ENCODE measurements at regions not wholly inside any gene's neighbourhood (a gene's known extent, or its start where the extent isn't known, plus 50 kb on each side); places are given as distances from the start of the nearest gene placed in this dataset.

- H3K4me3 ChIP-seq (ENCODE audit: low read length), result no peak overlapping the region
- H3K27me3 Mint-ChIP-seq, result no peaks in the 10 kb centered on the region
- no peaks in the 10 kb centered on the region for H3K27me3 ChIP-seq (ENCODE audit: control insufficient read depth in 2 of 2, insufficient read depth in 2 of 2, low read length in 2 of 2)
- POLR2A ChIA-PET, result no interaction called here
- H3K9me3 ChIP-seq (ENCODE audit: control insufficient read depth in 2 of 3, low read length in 3 of 3), result no peaks in the 10 kb centered on the region
- H3K36me3 Mint-ChIP-seq, result no peaks in the 10 kb centered on the region
- CTCF ChIA-PET, result no interaction called here
- intact Hi-C loops (cut with micrococcal nuclease), result no loop called here
- H3K4me3 Mint-ChIP-seq, result no peak overlapping the region
- peaks cover 0 to 31% (median 4%) of the 10 kb centered on the region in 11 donors for H3K9me3 Mint-ChIP-seq
- H3K4me1 Mint-ChIP-seq, result no peaks in the 10 kb centered on the region
- H3K27ac Mint-ChIP-seq, result no peak overlapping the region
- H3K36me3 ChIP-seq (ENCODE audit: control insufficient read depth in 2 of 3, insufficient read depth in 3 of 3, low read length in 3 of 3), result no peaks in the 10 kb centered on the region
- DNase-seq (no peak), ATAC-seq (no peak)
- no peak overlapping the region for H3K27ac ChIP-seq (ENCODE audit: low read depth, low read length)
- H3K4me1 ChIP-seq (ENCODE audit: control insufficient read depth in 2 of 2, insufficient read depth in 2 of 2, low read length in 2 of 2), result no peaks in the 10 kb centered on the region
These were observed 1480.5 kb upstream of the IGFBP7 start for GRCh38 chr4:58590722-58591121.

- H3K4me1 Mint-ChIP-seq, result no peaks in the 10 kb centered on the region
- H3K27me3 ChIP-seq (ENCODE audit: control insufficient read depth in 2 of 2, insufficient read depth in 2 of 2, low read length in 2 of 2), result no peaks in the 10 kb centered on the region
- no peak overlapping the region for H3K27ac Mint-ChIP-seq
- H3K27ac ChIP-seq (ENCODE audit: low read depth, low read length), result no peak overlapping the region
- no peak overlapping the region for H3K4me3 ChIP-seq (ENCODE audit: low read length)
- H3K9me3 ChIP-seq (ENCODE audit: control insufficient read depth in 2 of 3, low read length in 3 of 3), result peaks cover 0 to 5% (median 0%) of the 10 kb centered on the region in 3 experiments
- ATAC-seq, result no peak
- ChIA-PET CTCF (no interaction called here), POLR2A (no interaction called here)
- H3K36me3 ChIP-seq (ENCODE audit: control insufficient read depth in 2 of 3, insufficient read depth in 3 of 3, low read length in 3 of 3), result no peaks in the 10 kb centered on the region
- H3K27me3 Mint-ChIP-seq, result no peaks in the 10 kb centered on the region
- H3K36me3 Mint-ChIP-seq, result no peaks in the 10 kb centered on the region
- H3K4me3 Mint-ChIP-seq, result no peak overlapping the region
- DNase-seq, result no peak
- peaks cover 4 to 32% (median 12%) of the 10 kb centered on the region in 11 donors for H3K9me3 Mint-ChIP-seq
- H3K4me1 ChIP-seq (ENCODE audit: control insufficient read depth in 2 of 2, insufficient read depth in 2 of 2, low read length in 2 of 2), result no peaks in the 10 kb centered on the region
- intact Hi-C loops (cut with micrococcal nuclease), result no loop called here
These were observed 1477.7 kb upstream of the IGFBP7 start for GRCh38 chr4:58587856-58588255.

GRCh38 chr4:58566260-58566659 is 1456.1 kb upstream of the IGFBP7 start:
- CTCF ChIA-PET, result no interaction called here
- Mint-ChIP-seq H3K36me3 (no peaks in the 10 kb centered on the region), H3K27ac (no peak overlapping the region), H3K27me3 (no peaks in the 10 kb centered on the region), H3K9me3 (peaks cover 0 to 14% (median 6%) of the 10 kb centered on the region in 11 donors), H3K4me1 (no peaks in the 10 kb centered on the region), H3K4me3 (no peak overlapping the region)
- H3K4me1 ChIP-seq (ENCODE audit: control insufficient read depth in 2 of 2, insufficient read depth in 2 of 2, low read length in 2 of 2), result no peaks in the 10 kb centered on the region
- DNase-seq (no peak), ATAC-seq (no peak)
- H3K27ac ChIP-seq (ENCODE audit: low read depth, low read length), result no peak overlapping the region
- H3K36me3 ChIP-seq (ENCODE audit: control insufficient read depth in 2 of 3, insufficient read depth in 3 of 3, low read length in 3 of 3), result no peaks in the 10 kb centered on the region
- no peaks in the 10 kb centered on the region for H3K27me3 ChIP-seq (ENCODE audit: control insufficient read depth in 2 of 2, insufficient read depth in 2 of 2, low read length in 2 of 2)
- H3K9me3 ChIP-seq (ENCODE audit: control insufficient read depth in 2 of 3, low read length in 3 of 3), result peaks cover 0 to 3% (median 0%) of the 10 kb centered on the region in 3 experiments
- H3K4me3 ChIP-seq (ENCODE audit: low read length), result no peak overlapping the region
- intact Hi-C loops (cut with micrococcal nuclease), result no loop called here
- POLR2A ChIA-PET, result no interaction called here

- Histone ChIP-seq H3K27me3 (ENCODE audit: control insufficient read depth in 2 of 2, insufficient read depth in 2 of 2, low read length in 2 of 2) (no peaks in the 10 kb centered on the region), H3K4me3 (ENCODE audit: low read length) (no peak overlapping the region), H3K9me3 (ENCODE audit: control insufficient read depth in 2 of 3, low read length in 3 of 3) (peaks cover 0 to 3% (median 0%) of the 10 kb centered on the region in 3 experiments), H3K36me3 (ENCODE audit: control insufficient read depth in 2 of 3, insufficient read depth in 3 of 3, low read length in 3 of 3) (no peaks in the 10 kb centered on the region), H3K4me1 (ENCODE audit: control insufficient read depth in 2 of 2, insufficient read depth in 2 of 2, low read length in 2 of 2) (no peaks in the 10 kb centered on the region), H3K27ac (ENCODE audit: low read depth, low read length) (no peak overlapping the region)
- intact Hi-C loops (cut with micrococcal nuclease), result no loop called here
- H3K9me3 Mint-ChIP-seq, result peaks cover 2 to 18% (median 5%) of the 10 kb centered on the region in 11 donors
- H3K36me3 Mint-ChIP-seq, result no peaks in the 10 kb centered on the region
- ChIA-PET POLR2A (no interaction called here), CTCF (no interaction called here)
- no peaks in the 10 kb centered on the region for H3K4me1 Mint-ChIP-seq
- H3K4me3 Mint-ChIP-seq, result no peak overlapping the region
- ATAC-seq (no peak), DNase-seq (no peak)
- no peak overlapping the region for H3K27ac Mint-ChIP-seq
- no peaks in the 10 kb centered on the region for H3K27me3 Mint-ChIP-seq
These were observed 1454.7 kb upstream of the IGFBP7 start for GRCh38 chr4:58564695-58565475.

GRCh38 chr4:58561170-58561569 is 1451.0 kb upstream of the IGFBP7 start:
- no peak overlapping the region for H3K27ac ChIP-seq (ENCODE audit: low read depth, low read length)
- DNase-seq, result no peak
- ChIA-PET POLR2A (no interaction called here), CTCF (no interaction called here)
- H3K9me3 ChIP-seq (ENCODE audit: control insufficient read depth in 2 of 3, low read length in 3 of 3), result peaks cover 0 to 3% (median 0%) of the 10 kb centered on the region in 3 experiments
- H3K4me3 ChIP-seq (ENCODE audit: low read length), result no peak overlapping the region
- no peaks in the 10 kb centered on the region for H3K36me3 Mint-ChIP-seq
- no peak overlapping the region for H3K4me3 Mint-ChIP-seq
- no peaks in the 10 kb centered on the region for H3K36me3 ChIP-seq (ENCODE audit: control insufficient read depth in 2 of 3, insufficient read depth in 3 of 3, low read length in 3 of 3)
- H3K27me3 ChIP-seq (ENCODE audit: control insufficient read depth in 2 of 2, insufficient read depth in 2 of 2, low read length in 2 of 2), result no peaks in the 10 kb centered on the region
- H3K27me3 Mint-ChIP-seq, result no peaks in the 10 kb centered on the region
- peaks cover 0 to 1% (median 0%) of the 10 kb centered on the region in 7 donors for H3K4me1 Mint-ChIP-seq
- H3K9me3 Mint-ChIP-seq, result peaks cover 0 to 26% (median 4%) of the 10 kb centered on the region in 11 donors
- H3K4me1 ChIP-seq (ENCODE audit: control insufficient read depth in 2 of 2, insufficient read depth in 2 of 2, low read length in 2 of 2), result no peaks in the 10 kb centered on the region
- intact Hi-C loops (cut with micrococcal nuclease), result no loop called here
- no peak overlapping the region for H3K27ac Mint-ChIP-seq
- ATAC-seq, result no peak

- Mint-ChIP-seq H3K27ac (no peak overlapping the region), H3K9me3 (peaks cover 0 to 26% (median 4%) of the 10 kb centered on the region in 11 donors), H3K27me3 (no peaks in the 10 kb centered on the region), H3K36me3 (no peaks in the 10 kb centered on the region), H3K4me3 (no peak overlapping the region), H3K4me1 (peaks cover 0 to 1% (median 0%) of the 10 kb centered on the region in 7 donors)
- ChIA-PET CTCF (no interaction called here), POLR2A (no interaction called here)
- DNase-seq (no peak), ATAC-seq (no peak)
- Histone ChIP-seq H3K9me3 (ENCODE audit: control insufficient read depth in 2 of 3, low read length in 3 of 3) (no peaks in the 10 kb centered on the region), H3K36me3 (ENCODE audit: control insufficient read depth in 2 of 3, insufficient read depth in 3 of 3, low read length in 3 of 3) (no peaks in the 10 kb centered on the region), H3K27ac (ENCODE audit: low read depth, low read length) (no peak overlapping the region), H3K4me3 (ENCODE audit: low read length) (no peak overlapping the region), H3K4me1 (ENCODE audit: control insufficient read depth in 2 of 2, insufficient read depth in 2 of 2, low read length in 2 of 2) (no peaks in the 10 kb centered on the region), H3K27me3 (ENCODE audit: control insufficient read depth in 2 of 2, insufficient read depth in 2 of 2, low read length in 2 of 2) (no peaks in the 10 kb centered on the region)
- intact Hi-C loops (cut with micrococcal nuclease), result no loop called here
These were observed 1450.6 kb upstream of the IGFBP7 start for GRCh38 chr4:58560736-58561135.

- no peaks in the 10 kb centered on the region for H3K27me3 ChIP-seq (ENCODE audit: control insufficient read depth in 2 of 2, insufficient read depth in 2 of 2, low read length in 2 of 2)
- intact Hi-C loops (cut with micrococcal nuclease), result loop anchor here in 1 of 2 donors (1.0 kb wide), 1 partner anchor 31 kb away; no protein-coding TSS in a partner anchor
- ChIA-PET CTCF (no interaction called here), POLR2A (no interaction called here)
- H3K9me3 Mint-ChIP-seq, result peaks cover 0 to 14% (median 4%) of the 10 kb centered on the region in 11 donors
- H3K27ac Mint-ChIP-seq, result no peak overlapping the region
- H3K36me3 Mint-ChIP-seq, result no peaks in the 10 kb centered on the region
- no peak for ATAC-seq
- H3K4me1 ChIP-seq (ENCODE audit: control insufficient read depth in 2 of 2, insufficient read depth in 2 of 2, low read length in 2 of 2), result no peaks in the 10 kb centered on the region
- H3K36me3 ChIP-seq (ENCODE audit: control insufficient read depth in 2 of 3, insufficient read depth in 3 of 3, low read length in 3 of 3), result no peaks in the 10 kb centered on the region
- H3K4me3 Mint-ChIP-seq, result no peak overlapping the region
- no peak for DNase-seq
- H3K4me3 ChIP-seq (ENCODE audit: low read length), result no peak overlapping the region
- peaks cover 0 to 1% (median 0%) of the 10 kb centered on the region in 7 donors for H3K4me1 Mint-ChIP-seq
- H3K27ac ChIP-seq (ENCODE audit: low read depth, low read length), result no peak overlapping the region
- H3K27me3 Mint-ChIP-seq, result no peaks in the 10 kb centered on the region
- peaks cover 0 to 5% (median 0%) of the 10 kb centered on the region in 3 experiments for H3K9me3 ChIP-seq (ENCODE audit: control insufficient read depth in 2 of 3, low read length in 3 of 3)
These were observed 1443.5 kb upstream of the IGFBP7 start for GRCh38 chr4:58553679-58554078.

Measured in naive thymus-derived CD4-positive, alpha-beta T cell (primary cell).